Neural cell (in vitro differentiated cells): ENCODE measurements at regions not wholly inside any gene's neighbourhood (a gene's known extent, or its start where the extent isn't known, plus 50 kb on each side); places are given as distances from the start of the nearest gene placed in this dataset.

Source experiments
- H2AFZ ChIP-seq: fragments of 200-600, 300-800 bp; sonication (generic), shearing (Covaris generic); 2 replicates; pipeline ENCODE4 v1.6.0; 2014; ENCODE audit warnings: low read depth, mild to moderate bottlenecking, antibody characterized with exemption, low read length, moderate library complexity
- H3F3A ChIP-seq: fragments of 200-600 bp; shearing (Covaris generic); 2 replicates; pipeline ENCODE4 v1.6.1; 2016; ENCODE audit warnings: mild to moderate bottlenecking, moderate library complexity, mixed read lengths, antibody characterized with exemption, low read length; ENCODE audit not compliant: insufficient read depth, poor library complexity, severe bottlenecking
- H3K27ac ChIP-seq: fragments of 200-600, 300-800 bp; sonication (generic), shearing (Covaris generic); 2 replicates; pipeline ENCODE4 v1.5.1; 2014; ENCODE audit warnings: mild to moderate bottlenecking, low read length, moderate library complexity
- H3K27me3 ChIP-seq: fragments of 300-800, 200-600 bp; sonication (generic), shearing (Covaris generic); 2 replicates; pipeline ENCODE4 v1.6.0; 2014; ENCODE audit warnings: mild to moderate bottlenecking, low read depth, low read length, moderate library complexity; ENCODE audit not compliant: insufficient read depth
- H3K36me3 ChIP-seq: fragments of 300-800, 200-600 bp; sonication (generic), shearing (Covaris generic); 2 replicates; pipeline ENCODE4 v1.5.1; 2014; ENCODE audit warnings: mild to moderate bottlenecking, antibody characterized with exemption, low read length, moderate library complexity; ENCODE audit not compliant: insufficient read depth
- H3K4me2 ChIP-seq: fragments of 300-800, 200-600 bp; sonication (generic), shearing (Covaris generic); 2 replicates; pipeline ENCODE4 v1.6.0; 2014; ENCODE audit warnings: mild to moderate bottlenecking, low read length
- H3K4me3 ChIP-seq: fragments of 300-800, 200-600 bp; sonication (generic), shearing (Covaris generic); 2 replicates; pipeline ENCODE4 v1.5.1; 2014; ENCODE audit warnings: mild to moderate bottlenecking, low read length, moderate library complexity
- H3K79me2 ChIP-seq: fragments of 200-600 bp; shearing (Covaris generic); replicated peaks from 2 replicates; pipeline ENCODE4 v1.6.0; 2014; ENCODE audit warnings: mild to moderate bottlenecking, low read length, moderate library complexity; ENCODE audit not compliant: insufficient read depth
- H3K9ac ChIP-seq: fragments of 300-800, 200-600 bp; sonication (generic), shearing (Covaris generic); 2 replicates; pipeline ENCODE4 v1.6.1; 2016; ENCODE audit warnings: mild to moderate bottlenecking, low read length, mixed read lengths
- H3K9me2 ChIP-seq: fragments of 200-600 bp; shearing (Covaris generic); 2 replicates; pipeline ENCODE4 v1.6.1; 2016; ENCODE audit warnings: mild to moderate bottlenecking, low read length, mixed read lengths; ENCODE audit not compliant: insufficient read depth
- H3K9me3 ChIP-seq: fragments of 200-600, 300-800 bp; sonication (generic), shearing (Covaris generic); 2 replicates; pipeline ENCODE4 v1.6.1; 2016; ENCODE audit warnings: mild to moderate bottlenecking, mixed run types, low read length, moderate library complexity, mixed read lengths
- H4K20me1 ChIP-seq: fragments of 200-600 bp; shearing (Covaris generic); 2 replicates; pipeline ENCODE4 v1.6.1; 2016; ENCODE audit warnings: mild to moderate bottlenecking, mixed run types; ENCODE audit not compliant: insufficient read depth
- EP300 ChIP-seq: fragments of 450-650 bp; conservative IDR thresholded peaks from 2 replicates; pipeline ENCODE4 v1.6.1; 2014; ENCODE audit warnings: antibody characterized with exemption, mild to moderate bottlenecking, moderate library complexity; ENCODE audit not compliant: poor library complexity, severe bottlenecking
- EZH2 ChIP-seq: fragments of 200-600, 300-800 bp; shearing (Covaris generic), sonication (generic); IDR thresholded peaks from 2 replicates; pipeline ENCODE4 v1.6.1; 2014; ENCODE audit warnings: antibody characterized with exemption, low read length, borderline replicate concordance, mild to moderate bottlenecking; ENCODE audit not compliant: insufficient read depth, poor library complexity, severe bottlenecking
- MXI1 ChIP-seq: fragments of 450-650 bp; conservative IDR thresholded peaks from 2 replicates; pipeline ENCODE4 v1.6.1; 2014; ENCODE audit warnings: antibody characterized with exemption, mild to moderate bottlenecking; ENCODE audit not compliant: poor library complexity, severe bottlenecking
- POLR2AphosphoS5 ChIP-seq: IDR thresholded peaks from 2 replicates; pipeline ENCODE4 v1.6.1; 2012
- RAD21 ChIP-seq: fragments of 450-650 bp; conservative IDR thresholded peaks from 2 replicates; pipeline ENCODE4 v1.6.1; 2014; ENCODE audit warnings: antibody characterized with exemption, mild to moderate bottlenecking, moderate library complexity
- REST ChIP-seq: IDR thresholded peaks from 2 replicates; pipeline ENCODE4 v1.6.1; 2012; ENCODE audit warnings: borderline replicate concordance
- SMC3 ChIP-seq: fragments of 450-650 bp; conservative IDR thresholded peaks from 2 replicates; pipeline ENCODE4 v1.6.1; 2014; ENCODE audit warnings: antibody characterized with exemption, mild to moderate bottlenecking, moderate library complexity; ENCODE audit not compliant: poor library complexity
- TAF1 ChIP-seq: IDR thresholded peaks from 2 replicates; pipeline ENCODE4 v1.6.1; 2012; ENCODE audit warnings: low read depth
- TF ChIP-seq, protein P1 (sequence below): fragments of 450-650 bp; IDR thresholded peaks from 2 replicates; pipeline ENCODE4 v1.5.1; 2014; ENCODE audit warnings: antibody characterized with exemption, mild to moderate bottlenecking, moderate library complexity; ENCODE audit not compliant: poor library complexity, severe bottlenecking

- no peak overlapping the region for H3K4me3 ChIP-seq
- TF ChIP-seq EP300, result no peak
- no peak for TF ChIP-seq POLR2AphosphoS5
- no peak for TF ChIP-seq EZH2
- TF ChIP-seq, protein P1, sequence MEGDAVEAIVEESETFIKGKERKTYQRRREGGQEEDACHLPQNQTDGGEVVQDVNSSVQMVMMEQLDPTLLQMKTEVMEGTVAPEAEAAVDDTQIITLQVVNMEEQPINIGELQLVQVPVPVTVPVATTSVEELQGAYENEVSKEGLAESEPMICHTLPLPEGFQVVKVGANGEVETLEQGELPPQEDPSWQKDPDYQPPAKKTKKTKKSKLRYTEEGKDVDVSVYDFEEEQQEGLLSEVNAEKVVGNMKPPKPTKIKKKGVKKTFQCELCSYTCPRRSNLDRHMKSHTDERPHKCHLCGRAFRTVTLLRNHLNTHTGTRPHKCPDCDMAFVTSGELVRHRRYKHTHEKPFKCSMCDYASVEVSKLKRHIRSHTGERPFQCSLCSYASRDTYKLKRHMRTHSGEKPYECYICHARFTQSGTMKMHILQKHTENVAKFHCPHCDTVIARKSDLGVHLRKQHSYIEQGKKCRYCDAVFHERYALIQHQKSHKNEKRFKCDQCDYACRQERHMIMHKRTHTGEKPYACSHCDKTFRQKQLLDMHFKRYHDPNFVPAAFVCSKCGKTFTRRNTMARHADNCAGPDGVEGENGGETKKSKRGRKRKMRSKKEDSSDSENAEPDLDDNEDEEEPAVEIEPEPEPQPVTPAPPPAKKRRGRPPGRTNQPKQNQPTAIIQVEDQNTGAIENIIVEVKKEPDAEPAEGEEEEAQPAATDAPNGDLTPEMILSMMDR, result no peak
- no peak for TF ChIP-seq TAF1
- TF ChIP-seq SMC3, result no peak
- no peaks in the 10 kb centered on the region for H3K79me2 ChIP-seq
- H3K27ac ChIP-seq, result no peak overlapping the region
- no peaks in the 10 kb centered on the region for H3K27me3 ChIP-seq
- H3K36me3 ChIP-seq, result no peaks in the 10 kb centered on the region
- no peaks in the 10 kb centered on the region for H3K9me2 ChIP-seq
- H3K4me2 ChIP-seq, result no peak overlapping the region
- no peaks in the 10 kb centered on the region for H4K20me1 ChIP-seq
- H3K9me3 ChIP-seq, result no peaks in the 10 kb centered on the region
- H2AFZ ChIP-seq, result no peak overlapping the region
- H3F3A ChIP-seq, result no peaks in the 10 kb centered on the region
- no peak overlapping the region for H3K9ac ChIP-seq
Measured at GRCh38 chrX:20668550-20668949, 401.8 kb upstream of the RPS6KA3 start.

DNA sequence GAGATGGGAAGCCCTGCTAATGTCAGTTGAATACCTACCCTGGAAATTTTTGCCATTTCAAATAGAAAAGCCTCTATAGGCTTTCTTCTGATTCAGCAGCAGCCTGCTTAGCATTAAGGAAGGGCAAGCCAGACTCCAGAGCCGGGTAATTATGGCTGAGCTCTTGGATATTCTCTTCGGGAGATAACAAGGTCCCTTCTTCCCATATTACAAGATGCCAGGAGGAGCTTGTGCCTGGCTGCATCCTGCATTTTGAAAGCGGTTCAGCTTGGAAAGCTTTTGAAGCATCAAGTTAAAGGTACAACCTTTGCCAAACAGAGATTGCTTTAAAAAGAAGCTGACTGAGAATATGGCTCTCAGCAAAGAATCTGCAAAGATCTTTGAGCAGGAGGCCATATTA, 399.6 kb upstream of the RPS6KA3 start:
- no peak overlapping the region for H3K4me2 ChIP-seq
- TF ChIP-seq REST (peak; percentile 30), TAF1 (no peak), POLR2AphosphoS5 (no peak), EP300 (no peak)
- no peaks in the 10 kb centered on the region for H3K79me2 ChIP-seq
- no peaks in the 10 kb centered on the region for H3K36me3 ChIP-seq
- H3K9ac ChIP-seq, result no peak overlapping the region
- no peaks in the 10 kb centered on the region for H3K9me3 ChIP-seq
- H2AFZ ChIP-seq, result no peak overlapping the region
- H3K27me3 ChIP-seq, result no peaks in the 10 kb centered on the region
- no peaks in the 10 kb centered on the region for H3F3A ChIP-seq
- no peaks in the 10 kb centered on the region for H3K9me2 ChIP-seq
- H3K4me3 ChIP-seq, result no peak overlapping the region
- H4K20me1 ChIP-seq, result no peaks in the 10 kb centered on the region
- H3K27ac ChIP-seq, result peak overlapping the region; percentile 71

DNA sequence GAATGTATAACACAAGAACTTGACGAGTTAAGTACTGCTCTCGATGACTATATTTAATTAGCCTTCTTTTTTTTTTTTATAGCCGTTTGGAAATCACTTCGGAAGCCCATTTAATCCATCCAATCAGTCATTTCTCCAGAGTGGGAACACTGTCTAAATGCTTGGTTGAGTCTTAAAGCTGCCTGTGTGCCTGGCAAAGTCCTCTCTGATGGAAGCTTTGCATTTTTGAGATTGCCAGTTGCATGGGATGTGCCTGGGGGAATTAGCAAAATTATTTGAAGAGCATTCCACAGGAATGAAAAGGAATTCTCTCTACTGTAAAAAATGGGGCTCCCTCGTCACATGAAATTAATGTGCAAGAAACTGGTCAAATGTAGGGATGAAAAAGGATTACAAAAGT, 398.8 kb upstream of the RPS6KA3 start:
- Histone ChIP-seq H3K36me3 (no peaks in the 10 kb centered on the region), H3K27ac (peak overlapping the region; percentile 71), H3K4me3 (peak overlapping the region; percentile 35), H3K27me3 (no peaks in the 10 kb centered on the region), H3K4me2 (peak overlapping the region; percentile 41), H4K20me1 (no peaks in the 10 kb centered on the region), H3F3A (no peaks in the 10 kb centered on the region), H3K9me2 (no peaks in the 10 kb centered on the region), H3K9ac (peak overlapping the region; percentile 36), H2AFZ (no peak overlapping the region), H3K9me3 (no peaks in the 10 kb centered on the region), H3K79me2 (no peaks in the 10 kb centered on the region)
- TF ChIP-seq POLR2AphosphoS5 (no peak), RAD21 (no peak), TAF1 (no peak), EP300 (no peak), MXI1 (no peak), REST (no peak), SMC3 (no peak), EZH2 (no peak)
- TF ChIP-seq, protein P1, result no peak
